Activated CD8-positive, alpha-beta memory T cell treated with anti-CD3 and anti-CD28 coated beads for 36 hours (primary cell): ENCODE measurements at regions not wholly inside any gene's neighbourhood (a gene's known extent, or its start where the extent isn't known, plus 50 kb on each side); places are given as distances from the start of the nearest gene placed in this dataset.

Experiments used
- CTCF ChIA-PET: fragments of 350-600 bp; sonication (Branson Sonifier 250); formaldehyde crosslinking; loops from one replicate; lab custom pipeline; 2021; ENCODE audit warnings: antibody characterized with exemption; lab: Charles Lee
- POLR2A ChIA-PET: fragments of 350-600 bp; sonication (Branson Sonifier 250); formaldehyde crosslinking; loops from one replicate; lab custom pipeline; 2021; ENCODE audit warnings: antibody characterized with exemption; lab: Charles Lee

GRCh38 chr1:187396226-187396625 lies 567.5 kb downstream of the PLA2G4A start:
- POLR2A ChIA-PET: no interaction called here
- CTCF ChIA-PET: no interaction called here

- POLR2A ChIA-PET: no interaction called here
- CTCF ChIA-PET: no interaction called here
Measured at GRCh38 chr1:187396929-187397796, 568.4 kb downstream of the PLA2G4A start.

GRCh38 chr1:187408212-187409004 lies 579.7 kb downstream of the PLA2G4A start:
- ChIA-PET CTCF (no interaction called here), POLR2A (no interaction called here)

- ChIA-PET CTCF (no interaction called here), POLR2A (no interaction called here)
Measured at GRCh38 chr1:187409341-187409740, 580.6 kb downstream of the PLA2G4A start.

- ChIA-PET POLR2A (no interaction called here), CTCF (no interaction called here)
Measured at GRCh38 chr1:187411118-187411517, 582.4 kb downstream of the PLA2G4A start.

GRCh38 chr1:187413405-187414169 lies 584.8 kb downstream of the PLA2G4A start:
- CTCF ChIA-PET: no interaction called here
- POLR2A ChIA-PET: no interaction called here

GRCh38 chr1:187415065-187415464 lies 586.3 kb downstream of the PLA2G4A start:
- ChIA-PET CTCF (no interaction called here), POLR2A (no interaction called here)

- ChIA-PET POLR2A (no interaction called here), CTCF (no interaction called here)
Measured at GRCh38 chr1:187417520-187417919, 588.8 kb downstream of the PLA2G4A start.

- POLR2A ChIA-PET: no interaction called here
- CTCF ChIA-PET: no interaction called here
Measured at GRCh38 chr1:187433598-187433997, 604.8 kb downstream of the PLA2G4A start.

GRCh38 chr1:187442603-187443002 lies 613.9 kb downstream of the PLA2G4A start:
- CTCF ChIA-PET: no interaction called here
- POLR2A ChIA-PET: no interaction called here

- ChIA-PET CTCF (no interaction called here), POLR2A (no interaction called here)
Measured at GRCh38 chr1:187443939-187444338, 615.2 kb downstream of the PLA2G4A start.

GRCh38 chr1:187445066-187445465 lies 616.3 kb downstream of the PLA2G4A start:
- ChIA-PET CTCF (no interaction called here), POLR2A (no interaction called here)

GRCh38 chr1:187451238-187451637 lies 622.5 kb downstream of the PLA2G4A start:
- ChIA-PET POLR2A (no interaction called here), CTCF (no interaction called here)

GRCh38 chr1:187454010-187454409 lies 625.3 kb downstream of the PLA2G4A start:
- ChIA-PET CTCF (no interaction called here), POLR2A (no interaction called here)

- CTCF ChIA-PET: no interaction called here
- POLR2A ChIA-PET: no interaction called here
Measured at GRCh38 chr1:187456446-187456845, 627.7 kb downstream of the PLA2G4A start.

GRCh38 chr1:187460093-187460492 lies 631.3 kb downstream of the PLA2G4A start:
- POLR2A ChIA-PET: no interaction called here
- CTCF ChIA-PET: no interaction called here

- CTCF ChIA-PET: interaction anchor here (0.6 kb wide), 1 partner anchor 123 kb away, joined by 4 read pairs; no protein-coding TSS in a partner anchor
- POLR2A ChIA-PET: no interaction called here
Measured at GRCh38 chr1:187464320-187464719, 635.6 kb downstream of the PLA2G4A start.

- POLR2A ChIA-PET: no interaction called here
- CTCF ChIA-PET: no interaction called here
Measured at GRCh38 chr1:187465441-187465840, 636.7 kb downstream of the PLA2G4A start.

- POLR2A ChIA-PET: interaction anchor here (0.6 kb wide), 1 partner anchor 13 kb away, joined by 4 read pairs; no protein-coding TSS in a partner anchor
- CTCF ChIA-PET: no interaction called here
Measured at GRCh38 chr1:187469836-187470235, 641.1 kb downstream of the PLA2G4A start.

- CTCF ChIA-PET: no interaction called here
- POLR2A ChIA-PET: no interaction called here
Measured at GRCh38 chr1:187471555-187471954, 642.8 kb downstream of the PLA2G4A start.
